ENCODE measurements at regions not wholly inside any gene's neighbourhood (a gene's known extent, or its start where the extent isn't known, plus 50 kb on each side); places are given as distances from the start of the nearest gene placed in this dataset.
"Not testable (repeated sequence)": the region's sequence is repeated elsewhere in the genome, so short reads cannot be mapped to it uniquely, and the experiment has no call there.

- Mint-ChIP-seq H3K27ac (no peak overlapping the region), H3K4me3 (no peak overlapping the region), H3K36me3 (no peaks in the 10 kb centered on the region), H3K4me1 (no peaks in the 10 kb centered on the region), H3K27me3 (no peaks in the 10 kb centered on the region), H3K9me3 (peaks cover 11% of the 10 kb centered on the region)
Measured at GRCh38 chr21:17191346-17191993, 321.4 kb upstream of the CXADR start.

DNA sequence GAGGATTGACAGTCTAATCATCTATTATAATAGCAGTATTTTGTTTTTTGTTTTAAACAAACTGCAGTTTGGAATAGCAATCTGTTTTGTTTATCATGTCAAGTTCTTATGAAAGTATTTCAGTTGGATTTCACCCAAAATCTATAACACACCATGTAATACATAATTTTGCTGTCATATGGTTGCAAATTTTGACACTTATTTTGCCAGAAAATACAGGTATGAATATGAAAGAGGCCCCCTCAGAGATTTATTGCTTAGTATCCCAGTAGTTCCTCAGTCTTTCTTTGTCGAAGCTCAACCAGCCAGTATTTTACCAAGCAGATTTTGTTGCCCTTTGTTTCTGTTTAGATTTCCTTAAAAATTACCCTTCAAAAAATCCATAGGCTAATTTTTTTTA, 317.5 kb upstream of the CXADR start:
- no peak overlapping the region for H3K4me3 Mint-ChIP-seq
- peaks cover 15% of the 10 kb centered on the region for H3K9me3 Mint-ChIP-seq
- no peak overlapping the region for H3K27ac Mint-ChIP-seq
- H3K4me1 Mint-ChIP-seq: no peaks in the 10 kb centered on the region
- H3K36me3 Mint-ChIP-seq: no peaks in the 10 kb centered on the region
- no peaks in the 10 kb centered on the region for H3K27me3 Mint-ChIP-seq

GRCh38 chr21:17195976-17196375, 316.9 kb upstream of the CXADR start:
- no peaks in the 10 kb centered on the region for H3K4me1 Mint-ChIP-seq
- peaks cover 18% of the 10 kb centered on the region for H3K9me3 Mint-ChIP-seq
- H3K27me3 Mint-ChIP-seq: no peaks in the 10 kb centered on the region
- H3K4me3 Mint-ChIP-seq: no peak overlapping the region
- no peak overlapping the region for H3K27ac Mint-ChIP-seq
- H3K36me3 Mint-ChIP-seq: no peaks in the 10 kb centered on the region

- Mint-ChIP-seq H3K36me3 (no peaks in the 10 kb centered on the region), H3K27me3 (no peaks in the 10 kb centered on the region), H3K27ac (no peak overlapping the region), H3K4me1 (no peaks in the 10 kb centered on the region), H3K4me3 (no peak overlapping the region), H3K9me3 (peaks cover 18% of the 10 kb centered on the region)
Measured at GRCh38 chr21:17196623-17197022, 316.2 kb upstream of the CXADR start.

DNA sequence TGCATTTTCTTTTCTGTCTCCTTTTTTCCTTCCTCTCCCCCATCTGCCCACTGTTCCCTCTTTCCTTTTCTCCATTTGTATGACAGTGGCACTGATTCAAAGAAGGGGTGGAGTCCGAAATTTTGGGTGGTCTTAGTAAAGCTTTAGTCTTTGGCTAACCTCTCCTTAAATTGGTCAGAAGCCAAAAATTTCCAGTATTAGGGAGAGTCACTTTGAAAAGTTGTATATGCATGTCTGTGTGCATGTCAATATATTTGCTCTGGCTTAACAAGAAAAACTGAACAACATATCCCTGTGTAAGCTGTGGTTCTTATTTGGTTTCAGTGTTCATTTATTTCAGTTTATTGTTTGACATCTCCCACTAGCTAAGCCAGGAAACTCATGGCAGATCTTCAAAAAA, 314.8 kb upstream of the CXADR start:
- no peaks in the 10 kb centered on the region for H3K4me1 Mint-ChIP-seq
- H3K9me3 Mint-ChIP-seq: peaks cover 18% of the 10 kb centered on the region
- H3K4me3 Mint-ChIP-seq: no peak overlapping the region
- no peak overlapping the region for H3K27ac Mint-ChIP-seq
- H3K36me3 Mint-ChIP-seq: no peaks in the 10 kb centered on the region
- no peaks in the 10 kb centered on the region for H3K27me3 Mint-ChIP-seq

GRCh38 chr21:17200250-17200649, 312.6 kb upstream of the CXADR start:
- Mint-ChIP-seq H3K27ac (no peak overlapping the region), H3K9me3 (peaks cover 15% of the 10 kb centered on the region), H3K4me1 (no peaks in the 10 kb centered on the region), H3K36me3 (no peaks in the 10 kb centered on the region), H3K27me3 (no peaks in the 10 kb centered on the region), H3K4me3 (no peak overlapping the region)

- Mint-ChIP-seq H3K27ac (no peak overlapping the region), H3K27me3 (no peaks in the 10 kb centered on the region), H3K4me1 (no peaks in the 10 kb centered on the region), H3K9me3 (peaks cover 23% of the 10 kb centered on the region), H3K4me3 (no peak overlapping the region), H3K36me3 (no peaks in the 10 kb centered on the region)
Measured at GRCh38 chr21:17201741-17202260, 311.0 kb upstream of the CXADR start.

GRCh38 chr21:17214801-17215200, 298.0 kb upstream of the CXADR start:
- Mint-ChIP-seq H3K4me1 (no peaks in the 10 kb centered on the region), H3K4me3 (no peak overlapping the region), H3K27ac (no peak overlapping the region)

DNA sequence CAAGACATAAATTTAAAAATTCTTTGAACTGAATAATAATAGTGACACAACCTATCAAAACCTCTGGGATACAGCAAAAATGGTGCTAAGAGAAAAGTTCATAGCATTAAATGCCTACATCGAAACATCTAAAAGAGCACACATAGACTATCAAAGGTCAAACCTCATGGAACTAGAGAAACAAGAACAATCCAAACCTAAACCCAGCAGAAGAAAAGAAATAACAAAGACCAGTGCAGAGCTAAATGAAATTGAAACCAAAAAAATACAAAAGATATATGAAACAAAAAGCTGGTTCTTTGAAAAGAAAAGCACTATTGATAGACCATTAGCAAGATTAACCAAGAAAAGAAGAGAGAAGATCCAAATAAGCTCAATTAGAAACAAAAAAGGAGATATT, 293.8 kb upstream of the CXADR start:
- H3K36me3 Mint-ChIP-seq, H3K27me3 Mint-ChIP-seq, H3K4me3 Mint-ChIP-seq, H3K27ac Mint-ChIP-seq, H3K4me1 Mint-ChIP-seq, H3K9me3 Mint-ChIP-seq: not testable (repeated sequence)

More at GRCh38 chr21:17214801-17215200, 298.0 kb upstream of the CXADR start:
- no peaks in the 10 kb centered on the region for H3K36me3 Mint-ChIP-seq
- no peaks in the 10 kb centered on the region for H3K27me3 Mint-ChIP-seq
- H3K9me3 Mint-ChIP-seq: peaks cover 8% of the 10 kb centered on the region

DNA sequence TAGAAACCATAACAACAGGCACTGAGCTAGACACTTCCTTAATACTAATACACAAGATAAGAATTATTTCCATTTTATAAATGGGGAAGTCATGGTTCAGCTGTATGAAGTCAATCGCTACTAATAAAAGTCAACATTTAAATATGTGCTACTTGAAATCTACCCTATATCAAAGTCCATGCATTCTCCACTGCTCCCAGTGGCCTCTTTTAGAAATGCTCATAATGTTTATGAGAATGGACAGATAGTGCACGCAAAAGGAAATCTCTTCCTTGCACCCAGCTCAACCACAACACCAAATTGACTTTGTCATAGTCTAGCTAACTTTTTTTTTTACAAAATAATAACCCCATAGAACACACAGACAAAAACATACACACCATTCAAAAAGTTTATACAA, 281.7 kb upstream of the CXADR start:
- no peaks in the 10 kb centered on the region for H3K4me1 Mint-ChIP-seq
- H3K27ac Mint-ChIP-seq: no peak overlapping the region
- H3K9me3 Mint-ChIP-seq: no peaks in the 10 kb centered on the region
- no peaks in the 10 kb centered on the region for H3K36me3 Mint-ChIP-seq
- H3K27me3 Mint-ChIP-seq: no peaks in the 10 kb centered on the region
- H3K4me3 Mint-ChIP-seq: no peak overlapping the region

GRCh38 chr21:17231771-17232170, 281.1 kb upstream of the CXADR start:
- Mint-ChIP-seq H3K9me3 (no peaks in the 10 kb centered on the region), H3K27me3 (no peaks in the 10 kb centered on the region), H3K36me3 (no peaks in the 10 kb centered on the region), H3K27ac (no peak overlapping the region), H3K4me1 (no peaks in the 10 kb centered on the region), H3K4me3 (no peak overlapping the region)

GRCh38 chr21:17238468-17238867, 274.4 kb upstream of the CXADR start:
- Mint-ChIP-seq H3K4me3 (no peak overlapping the region), H3K27ac (no peak overlapping the region), H3K36me3 (no peaks in the 10 kb centered on the region), H3K27me3 (no peaks in the 10 kb centered on the region), H3K4me1 (no peaks in the 10 kb centered on the region), H3K9me3 (peaks cover 10% of the 10 kb centered on the region)

DNA sequence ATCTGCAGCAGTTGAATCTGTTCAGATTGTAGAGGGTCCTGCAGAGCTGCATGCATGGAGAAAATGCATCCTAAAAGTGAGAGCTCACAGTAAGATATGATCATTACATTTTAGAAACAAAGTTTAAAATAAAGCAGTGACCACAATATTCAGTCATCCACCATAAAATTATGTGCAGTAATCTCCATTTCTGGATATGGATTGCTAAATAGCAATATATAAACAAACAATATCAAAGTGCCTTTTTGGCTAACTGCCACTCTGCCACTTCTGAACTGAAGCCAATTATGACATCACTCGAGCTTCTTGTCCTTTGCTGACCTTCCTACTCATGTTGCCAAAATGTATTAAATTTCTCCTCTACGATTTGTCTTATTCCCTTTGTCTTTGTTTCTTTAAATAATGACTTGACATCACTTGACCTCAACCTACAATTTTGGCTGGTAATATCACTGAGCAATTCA, 262.0 kb upstream of the CXADR start:
- Mint-ChIP-seq H3K27ac (no peak overlapping the region), H3K4me1 (no peaks in the 10 kb centered on the region), H3K36me3 (no peaks in the 10 kb centered on the region), H3K27me3 (no peaks in the 10 kb centered on the region), H3K9me3 (peaks cover 14% of the 10 kb centered on the region), H3K4me3 (no peak overlapping the region)

GRCh38 chr21:17257784-17258183, 255.1 kb upstream of the CXADR start:
- no peaks in the 10 kb centered on the region for H3K4me1 Mint-ChIP-seq
- no peaks in the 10 kb centered on the region for H3K36me3 Mint-ChIP-seq
- H3K4me3 Mint-ChIP-seq: no peak overlapping the region
- H3K9me3 Mint-ChIP-seq: no peaks in the 10 kb centered on the region
- H3K27ac Mint-ChIP-seq: no peak overlapping the region
- H3K27me3 Mint-ChIP-seq: no peaks in the 10 kb centered on the region

DNA sequence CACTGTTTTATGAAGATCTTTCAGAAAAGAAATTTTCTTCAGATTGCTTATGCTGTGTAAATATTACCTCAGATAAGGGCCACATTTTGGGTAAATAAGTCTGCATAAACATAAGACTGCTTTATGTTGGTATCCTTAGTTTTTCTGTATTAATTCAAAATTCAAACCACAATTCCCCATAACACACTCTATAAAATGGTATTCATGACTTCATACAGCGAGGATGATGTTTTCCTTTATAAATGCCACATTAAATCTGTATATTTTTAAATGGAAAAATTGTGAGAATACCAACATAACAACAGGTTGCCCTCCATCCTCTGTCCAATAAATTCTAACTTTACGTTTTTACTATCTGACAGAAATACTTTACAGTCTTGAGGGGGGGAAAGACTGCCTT, 248.7 kb upstream of the CXADR start:
- no peaks in the 10 kb centered on the region for H3K9me3 Mint-ChIP-seq
- H3K4me3 Mint-ChIP-seq: no peak overlapping the region
- no peaks in the 10 kb centered on the region for H3K36me3 Mint-ChIP-seq
- no peaks in the 10 kb centered on the region for H3K4me1 Mint-ChIP-seq
- H3K27ac Mint-ChIP-seq: no peak overlapping the region
- H3K27me3 Mint-ChIP-seq: no peaks in the 10 kb centered on the region

GRCh38 chr21:17269760-17270159, 243.1 kb upstream of the CXADR start:
- H3K27ac Mint-ChIP-seq: no peak overlapping the region
- H3K4me1 Mint-ChIP-seq: no peaks in the 10 kb centered on the region
- peaks cover 10% of the 10 kb centered on the region for H3K9me3 Mint-ChIP-seq
- no peaks in the 10 kb centered on the region for H3K27me3 Mint-ChIP-seq
- no peak overlapping the region for H3K4me3 Mint-ChIP-seq
- H3K36me3 Mint-ChIP-seq: peaks cover 1% of the 10 kb centered on the region

- H3K9me3 Mint-ChIP-seq: peaks cover 10% of the 10 kb centered on the region
- no peaks in the 10 kb centered on the region for H3K27me3 Mint-ChIP-seq
- no peak overlapping the region for H3K4me3 Mint-ChIP-seq
- H3K27ac Mint-ChIP-seq: no peak overlapping the region
- H3K36me3 Mint-ChIP-seq: peaks cover 1% of the 10 kb centered on the region
- H3K4me1 Mint-ChIP-seq: no peaks in the 10 kb centered on the region
Measured at GRCh38 chr21:17270229-17270628, 242.6 kb upstream of the CXADR start.

All from activated naive CD4-positive, alpha-beta T cell treated with anti-CD3 and anti-CD28 coated beads, Interleukin-2, amount 50 U/mL, for 24 hours (primary cell).